HG03280 (cell line): ENCODE measurements at regions not wholly inside any gene's neighbourhood (a gene's known extent, or its start where the extent isn't known, plus 50 kb on each side); places are given as distances from the start of the nearest gene placed in this dataset.

Source experiments
- ATAC-seq: cut with Tn5 transposase; IDR thresholded peaks from one replicate; pipeline ENCODE4 v1.9.1; 2021; ENCODE audit warnings: mild to moderate bottlenecking, moderate library complexity; ENCODE audit not compliant: unreplicated experiment

DNA sequence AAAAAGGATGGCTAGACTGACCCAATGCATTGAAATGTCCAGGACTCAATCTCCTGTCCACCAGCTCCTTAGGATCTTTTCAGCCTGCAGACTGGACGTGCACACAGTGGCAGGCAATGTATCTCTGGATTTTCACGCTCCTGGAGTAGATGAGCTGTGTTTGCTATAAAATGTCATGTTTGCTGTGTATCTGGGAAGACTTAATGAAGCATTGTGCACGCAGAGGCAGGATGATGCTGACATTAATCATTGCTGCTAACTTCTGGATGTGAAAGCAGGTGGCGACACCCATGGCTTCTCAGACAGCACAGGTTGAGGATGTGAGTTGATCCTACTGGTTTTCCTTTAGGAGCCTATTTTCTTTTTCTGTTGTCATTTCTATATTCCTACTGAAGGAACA, 133.1 kb upstream of the PCSK2 start:
- ATAC-seq, result no peak

DNA sequence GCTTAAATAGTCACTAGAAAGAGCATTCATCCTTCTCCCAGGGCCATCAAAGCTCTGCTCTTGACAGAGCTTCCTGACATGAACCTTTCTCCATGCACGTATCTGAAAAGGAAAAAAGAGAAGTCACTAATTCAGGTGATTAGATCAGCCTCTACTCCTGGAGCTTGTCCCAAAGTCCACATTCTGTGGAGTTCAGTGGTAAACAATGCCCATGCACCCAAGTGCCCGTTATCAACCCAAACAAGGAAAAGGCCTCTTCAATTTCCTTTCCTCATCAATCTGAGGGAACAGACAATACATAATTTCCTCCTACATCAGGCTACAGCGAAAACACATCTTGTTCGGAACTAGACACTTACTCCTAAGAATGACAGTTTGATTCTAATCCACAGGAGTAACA, 129.2 kb upstream of the PCSK2 start:
- ATAC-seq, result no peak

DNA sequence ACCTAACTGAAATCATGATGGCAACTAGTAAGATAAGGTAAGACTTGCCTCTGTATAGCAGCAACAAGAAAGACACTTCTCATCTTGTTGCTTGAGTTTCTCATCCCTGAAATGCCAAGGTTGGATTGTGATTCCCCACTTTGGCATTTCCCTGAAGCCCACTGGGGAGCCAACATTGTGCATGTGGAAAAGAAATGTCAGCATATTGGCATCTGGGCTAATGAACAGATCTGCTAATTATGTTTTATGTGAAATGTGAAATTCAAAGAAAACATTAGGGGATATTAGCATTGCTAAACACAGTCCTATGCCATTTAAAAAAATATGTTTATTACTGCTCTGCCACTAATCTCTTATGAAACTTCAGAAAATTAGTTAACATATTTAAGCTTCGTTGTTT, 126.3 kb upstream of the PCSK2 start:
- no peak for ATAC-seq

DNA sequence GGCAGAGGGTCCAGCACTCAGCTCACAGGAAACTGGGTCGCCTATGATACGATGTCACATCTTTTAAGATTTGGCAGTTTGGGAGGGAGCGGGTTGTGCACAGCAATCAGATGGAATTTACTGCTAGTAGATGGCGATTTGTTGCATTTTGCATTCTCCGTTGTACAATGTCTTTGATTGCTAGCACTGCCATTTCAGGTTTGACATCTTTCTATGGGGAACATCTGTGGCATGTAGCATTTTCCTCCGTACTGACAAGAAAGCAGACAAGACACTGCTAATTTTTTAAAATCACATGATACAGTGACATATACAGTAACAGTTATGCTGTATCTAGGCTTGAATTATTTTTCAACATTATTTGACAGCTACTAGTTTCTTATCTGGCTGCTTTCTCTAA, 119.7 kb upstream of the PCSK2 start:
- ATAC-seq, result no peak

DNA sequence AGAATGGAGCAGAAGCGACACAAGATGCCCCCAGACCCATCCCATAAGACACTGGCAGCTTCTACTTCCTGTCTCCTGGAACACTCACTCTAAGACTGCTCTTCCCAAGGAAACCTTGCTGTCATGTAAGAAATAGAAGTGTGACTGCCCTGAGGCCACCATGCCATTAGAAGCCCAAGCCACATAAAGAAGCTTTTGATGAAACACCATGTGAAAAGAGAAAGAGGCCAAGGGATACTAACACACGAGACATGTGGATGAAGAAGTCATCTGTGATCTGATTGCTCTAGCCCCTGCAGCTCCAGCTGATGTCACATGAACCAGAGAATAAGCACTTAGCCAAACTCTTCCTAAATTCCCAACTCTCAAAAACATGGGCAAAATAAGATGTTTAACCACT, 117.9 kb upstream of the PCSK2 start:
- no peak for ATAC-seq

DNA sequence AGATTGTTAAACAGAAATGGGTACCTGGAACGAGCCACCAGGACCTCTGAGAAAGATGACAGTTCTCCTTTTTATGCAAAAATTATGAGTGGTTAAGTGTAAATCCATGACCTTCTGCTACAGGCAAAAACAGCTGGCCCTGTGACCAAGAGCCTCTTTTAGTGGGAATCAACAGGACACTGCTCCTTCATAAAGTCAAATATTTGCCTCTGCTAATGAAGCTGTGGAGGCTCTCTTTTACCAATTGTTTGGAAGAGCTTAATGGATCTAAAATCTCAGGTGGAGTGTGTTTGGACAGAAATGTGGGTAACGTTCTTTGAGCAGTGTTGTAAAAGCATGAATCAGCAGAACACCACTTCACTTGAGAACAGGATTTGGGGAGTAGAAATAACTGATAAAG, 117.5 kb upstream of the PCSK2 start:
- ATAC-seq, result no peak

DNA sequence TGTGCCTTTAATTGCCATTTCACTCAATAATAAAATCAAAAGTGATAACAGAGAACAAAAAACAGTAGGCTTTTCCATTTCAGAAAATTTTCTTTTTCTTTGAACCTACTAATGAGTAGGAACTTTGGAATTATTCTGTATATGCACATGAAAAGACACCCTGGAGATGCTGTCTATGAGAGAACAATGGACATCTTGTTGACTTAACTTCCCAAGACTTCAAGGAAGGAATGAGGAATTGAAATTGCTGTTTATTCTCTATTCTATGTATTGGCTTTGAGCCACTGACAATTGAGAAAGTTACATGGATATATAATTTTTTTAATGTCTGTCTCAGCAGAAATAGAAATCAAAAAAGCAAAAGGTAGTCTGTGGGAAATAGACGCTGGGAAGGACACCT, 98.6 kb upstream of the PCSK2 start:
- no peak for ATAC-seq

DNA sequence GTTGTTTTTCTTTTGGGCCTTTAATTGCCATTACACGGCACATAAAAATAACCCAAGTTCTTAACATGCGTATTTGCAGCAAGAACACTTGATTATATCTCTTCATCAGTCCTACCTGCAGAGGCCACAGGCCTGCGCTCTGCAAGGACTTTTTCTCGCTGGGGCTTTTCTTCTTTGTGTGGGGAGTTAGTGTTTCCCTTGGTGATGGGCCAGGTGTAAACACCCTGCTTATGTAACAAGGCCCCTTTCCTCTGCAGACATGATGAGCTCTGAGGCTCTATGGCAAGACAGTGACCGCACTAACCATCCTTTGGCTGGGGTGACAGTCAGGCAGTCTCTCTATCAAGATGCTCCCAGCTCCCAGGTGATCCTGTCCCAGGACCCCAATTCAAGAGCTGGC, 97.8 kb upstream of the PCSK2 start:
- ATAC-seq, result no peak

DNA sequence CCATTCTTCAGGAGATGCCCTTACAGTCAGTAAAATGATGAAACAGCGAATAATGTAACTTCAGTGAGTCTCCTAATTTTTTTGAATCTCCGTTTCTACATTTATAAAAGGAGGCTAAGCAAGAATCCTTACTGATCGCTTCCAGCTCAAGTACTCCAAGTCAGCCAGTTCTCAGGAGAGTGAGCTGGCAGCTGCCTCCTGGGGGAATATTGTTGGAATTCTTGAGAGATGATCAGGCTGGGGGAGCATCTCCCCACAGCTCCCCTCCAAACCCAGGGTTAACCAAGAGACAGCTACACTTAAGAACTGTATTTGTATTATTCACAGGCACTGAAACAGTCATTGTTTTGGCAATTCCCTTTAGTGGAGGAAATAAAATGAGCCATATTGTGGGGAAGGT, 89.1 kb upstream of the PCSK2 start:
- no peak for ATAC-seq

DNA sequence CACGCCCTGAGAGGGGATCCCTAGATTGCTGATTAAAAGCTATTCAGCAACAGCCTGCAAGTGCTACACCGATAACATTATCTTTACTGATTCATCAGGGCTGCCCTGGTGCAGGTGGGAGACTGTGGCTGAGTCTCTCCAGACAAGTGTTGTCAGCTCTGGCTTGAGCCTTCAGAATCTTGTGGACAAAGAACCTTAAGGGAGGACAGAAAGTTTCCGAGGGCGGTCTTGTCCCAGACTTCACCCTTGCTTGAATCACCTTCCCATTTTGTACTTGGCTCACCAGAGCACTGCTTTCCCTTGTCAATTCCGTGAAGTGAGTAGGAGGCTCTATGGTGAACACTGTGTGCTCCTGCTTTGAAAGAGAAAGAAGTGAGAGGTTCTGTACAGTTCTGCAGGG, 88.6 kb upstream of the PCSK2 start:
- ATAC-seq, result no peak

DNA sequence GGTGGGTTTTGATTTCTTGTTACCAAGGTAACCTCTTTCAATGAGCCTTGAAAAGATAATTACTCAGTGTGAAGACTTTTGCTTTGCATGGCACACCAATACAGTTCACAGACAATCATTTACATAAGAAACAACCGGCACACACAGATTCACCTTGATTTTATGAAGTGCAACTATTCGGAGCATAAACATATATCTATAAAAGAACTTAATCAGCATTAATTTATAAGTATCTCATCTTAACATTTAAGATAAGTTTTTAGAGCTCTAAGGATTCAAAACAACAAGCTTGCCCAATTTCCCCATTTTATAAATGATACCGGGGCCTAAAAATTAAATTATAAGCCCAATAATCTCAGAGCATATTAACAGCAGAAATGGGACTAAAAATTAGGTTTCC, 85.9 kb upstream of the PCSK2 start:
- no peak for ATAC-seq

DNA sequence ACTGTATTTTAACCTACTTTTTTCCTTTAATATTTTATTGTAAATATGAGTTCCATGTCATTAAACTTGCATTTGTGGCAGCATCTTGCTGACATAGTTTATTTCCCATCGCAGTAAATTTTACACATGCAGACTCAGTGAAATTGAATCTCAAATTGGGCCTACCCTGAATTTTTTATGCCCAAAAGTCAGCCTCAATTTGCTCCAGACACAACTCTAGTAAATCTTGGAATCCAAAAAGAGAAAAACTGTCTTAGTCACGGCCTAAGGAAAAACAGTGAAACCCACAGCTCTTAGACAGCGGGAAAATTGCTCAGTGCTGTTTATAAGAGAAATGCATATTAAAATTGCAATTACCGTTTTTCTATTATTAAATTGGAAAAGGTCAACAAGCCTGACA, 85.3 kb upstream of the PCSK2 start:
- ATAC-seq, result no peak

DNA sequence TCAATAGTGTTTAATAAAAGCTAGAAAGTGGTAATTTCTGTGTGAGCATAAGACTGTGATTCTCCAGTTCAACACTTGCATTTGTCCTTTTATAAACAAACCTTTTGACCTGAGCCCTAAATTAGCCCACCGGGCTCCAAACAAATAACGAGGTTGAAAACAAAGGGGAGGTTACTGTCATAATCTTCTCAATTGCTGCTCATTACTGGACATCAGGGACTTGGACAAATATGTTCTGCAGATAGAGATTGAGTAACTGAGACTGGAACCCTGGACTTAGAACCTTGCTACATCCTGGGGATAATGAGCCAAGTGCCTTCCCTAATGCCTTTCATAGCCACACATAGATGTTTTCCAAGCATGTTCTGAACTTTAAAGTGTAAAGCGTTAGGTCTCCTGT, 84.2 kb upstream of the PCSK2 start:
- no peak for ATAC-seq

DNA sequence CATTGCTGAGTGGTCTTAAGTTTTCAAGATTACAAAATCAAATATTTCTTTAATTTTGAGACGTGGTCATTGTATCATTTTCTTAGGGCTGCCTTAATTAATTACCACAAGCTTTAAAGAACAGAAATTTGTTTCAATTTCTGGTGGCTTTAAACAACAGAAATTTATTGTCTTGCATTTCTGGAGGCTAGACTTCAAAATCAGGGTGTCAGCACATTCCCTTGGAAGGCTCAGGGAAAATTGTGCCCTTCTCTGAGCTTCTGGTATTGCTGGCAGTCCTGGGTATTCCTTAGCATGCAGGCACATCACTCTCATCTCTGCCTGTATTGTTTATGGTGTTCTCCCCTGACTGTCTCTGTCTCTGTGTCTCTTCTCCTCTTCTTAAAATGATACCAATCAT, 76.0 kb upstream of the PCSK2 start:
- no peak for ATAC-seq

DNA sequence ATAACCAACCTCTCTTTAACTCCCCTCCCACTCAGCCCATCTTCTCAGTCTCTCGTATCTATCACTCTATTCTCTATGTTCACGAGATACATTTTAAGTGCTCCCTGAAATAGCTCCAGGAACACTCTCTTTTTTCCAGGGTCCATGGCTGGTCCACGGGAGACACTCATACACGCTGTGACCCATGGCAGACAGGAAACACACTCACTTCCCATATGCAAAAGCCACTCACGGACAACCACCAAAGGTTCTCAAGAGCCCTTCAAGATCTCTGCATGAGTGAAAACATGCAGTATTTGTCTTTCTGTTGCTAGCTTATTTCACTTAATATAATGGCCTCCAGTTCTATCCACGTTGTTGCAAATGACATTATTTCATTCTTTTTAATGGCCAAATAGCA, 71.4 kb upstream of the PCSK2 start:
- no peak for ATAC-seq

DNA sequence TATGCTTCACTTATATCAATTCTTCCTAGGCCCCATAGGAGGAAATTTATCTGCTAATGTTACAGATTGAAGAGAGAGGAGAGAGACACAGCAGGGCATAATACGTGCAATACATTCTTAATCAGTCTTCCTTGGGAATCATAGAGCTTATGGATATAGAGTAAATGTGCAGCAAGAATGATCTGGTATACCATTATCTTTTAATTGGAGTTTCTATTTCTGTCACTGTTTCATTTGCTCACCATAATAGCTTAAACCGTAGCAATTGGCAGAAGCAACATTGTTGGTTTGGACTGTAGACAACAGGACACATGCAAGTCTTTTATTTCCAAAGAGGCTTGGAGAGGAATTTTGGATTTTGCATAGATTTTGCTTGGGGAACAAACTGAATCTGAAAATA, 68.1 kb upstream of the PCSK2 start:
- ATAC-seq, result no peak

DNA sequence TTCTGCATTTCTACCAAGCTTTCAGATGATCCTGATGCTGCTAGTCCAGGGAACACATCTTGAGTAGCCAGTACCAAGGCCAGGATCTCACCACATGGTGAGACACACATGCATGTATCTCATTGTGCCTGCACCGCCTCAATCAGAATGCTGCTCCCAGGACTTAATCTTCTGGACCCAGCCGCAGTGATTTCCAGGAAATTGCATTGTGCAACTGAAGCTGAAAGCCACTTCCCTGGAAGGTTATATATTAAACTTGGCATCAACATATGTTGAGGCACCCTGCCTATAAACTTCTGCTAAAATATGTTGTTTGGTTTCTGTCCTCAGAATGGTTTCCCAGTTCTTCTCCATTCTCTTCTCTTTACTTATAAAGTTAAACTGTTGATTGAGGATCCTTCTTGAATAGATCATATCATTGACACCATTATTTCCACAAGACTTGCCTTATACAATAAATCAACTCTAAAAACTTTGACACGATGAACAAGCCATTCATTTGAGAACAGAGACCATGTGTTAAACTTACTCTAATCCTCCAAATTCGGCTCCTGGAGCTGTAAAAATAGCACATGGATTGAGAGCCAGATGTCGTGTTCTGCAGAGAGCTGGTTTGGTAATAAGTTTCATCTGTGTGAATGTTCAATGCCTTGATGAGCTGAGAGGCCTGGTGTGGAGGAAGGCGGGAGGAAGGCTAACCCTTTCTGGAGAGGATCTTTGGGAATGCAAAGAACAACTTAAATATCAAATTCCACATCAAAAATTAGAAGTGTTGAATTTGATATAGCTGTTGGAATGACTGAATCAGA, 65.0 kb upstream of the PCSK2 start:
- no peak for ATAC-seq

DNA sequence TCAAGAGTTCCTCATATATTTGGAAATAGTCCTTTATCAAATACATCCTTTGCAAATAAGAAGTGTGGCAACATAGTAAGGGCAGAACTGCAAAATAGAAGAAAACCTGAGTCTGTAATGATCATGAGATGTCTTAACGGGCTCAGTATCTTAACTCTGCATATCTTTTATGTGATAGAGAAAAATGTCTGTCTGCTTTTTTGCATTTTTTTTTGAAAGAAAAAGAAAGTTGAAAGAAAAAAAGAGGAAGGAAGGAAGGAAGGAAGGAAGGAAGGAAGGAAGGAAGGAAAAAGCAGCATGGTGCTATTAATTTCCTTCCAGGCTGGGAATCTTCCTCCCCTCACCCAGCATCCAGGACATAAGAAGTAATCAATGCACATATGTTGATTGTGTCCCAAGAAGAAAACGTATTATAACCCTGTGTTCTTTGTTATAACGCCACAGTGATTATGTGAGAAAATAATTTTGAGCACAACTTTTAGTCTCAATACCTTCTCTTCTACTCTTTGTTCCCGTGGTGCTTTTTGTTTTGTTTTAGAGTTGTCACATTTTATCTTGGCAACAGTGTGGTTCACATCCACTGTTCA, 58.7 kb upstream of the PCSK2 start:
- ATAC-seq, result no peak

DNA sequence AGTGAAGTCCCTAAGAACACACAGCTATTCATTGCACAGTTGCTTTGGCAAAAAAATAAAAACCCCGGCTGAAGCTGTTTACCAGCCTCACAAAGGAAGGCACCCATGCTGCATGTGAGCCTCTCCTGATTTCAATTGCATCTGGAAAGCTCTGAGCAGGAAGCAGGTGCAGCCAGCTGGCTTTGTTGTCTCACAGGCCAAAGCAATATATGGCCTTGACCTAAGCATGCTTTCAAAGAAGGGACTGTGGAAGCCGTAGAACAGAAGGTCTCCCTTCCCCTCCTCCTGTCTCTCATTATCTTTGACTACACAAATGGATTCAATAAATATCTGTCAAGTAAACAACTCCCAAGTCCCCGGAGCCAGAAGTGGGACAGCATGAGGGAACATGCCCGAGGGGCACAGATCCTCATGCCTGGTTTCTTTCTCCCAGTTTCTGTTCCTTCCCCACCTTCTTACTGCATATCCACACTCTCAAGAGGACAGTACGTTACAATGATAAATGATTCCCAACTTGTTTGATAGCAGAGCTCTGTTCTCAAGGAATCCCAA, 57.2 kb upstream of the PCSK2 start:
- no peak for ATAC-seq

DNA sequence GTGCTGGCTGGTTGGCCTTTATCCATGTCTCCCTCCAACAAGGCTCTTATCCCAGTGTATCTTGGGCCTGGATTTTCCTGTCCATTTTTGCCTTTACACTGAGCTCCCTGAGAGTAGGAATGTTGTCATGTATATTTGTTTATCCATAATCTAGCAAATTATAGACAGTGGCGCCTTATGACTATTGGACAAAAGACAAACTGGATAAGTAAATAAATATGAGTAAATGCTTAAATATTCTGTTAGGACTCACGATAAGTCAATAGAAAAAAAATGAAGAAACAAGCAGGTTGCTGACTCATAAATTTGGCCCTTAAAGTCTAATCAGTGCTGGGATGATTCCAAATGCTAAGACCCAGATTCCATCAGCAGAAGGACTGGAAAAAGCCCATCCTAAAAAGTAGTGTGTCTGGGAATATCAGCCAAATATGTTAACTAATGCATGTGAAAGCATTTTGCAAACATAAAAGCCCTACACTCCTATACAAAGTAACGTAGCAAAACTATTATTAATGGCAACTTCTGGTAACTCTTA, 55.0 kb upstream of the PCSK2 start:
- ATAC-seq, result no peak

DNA sequence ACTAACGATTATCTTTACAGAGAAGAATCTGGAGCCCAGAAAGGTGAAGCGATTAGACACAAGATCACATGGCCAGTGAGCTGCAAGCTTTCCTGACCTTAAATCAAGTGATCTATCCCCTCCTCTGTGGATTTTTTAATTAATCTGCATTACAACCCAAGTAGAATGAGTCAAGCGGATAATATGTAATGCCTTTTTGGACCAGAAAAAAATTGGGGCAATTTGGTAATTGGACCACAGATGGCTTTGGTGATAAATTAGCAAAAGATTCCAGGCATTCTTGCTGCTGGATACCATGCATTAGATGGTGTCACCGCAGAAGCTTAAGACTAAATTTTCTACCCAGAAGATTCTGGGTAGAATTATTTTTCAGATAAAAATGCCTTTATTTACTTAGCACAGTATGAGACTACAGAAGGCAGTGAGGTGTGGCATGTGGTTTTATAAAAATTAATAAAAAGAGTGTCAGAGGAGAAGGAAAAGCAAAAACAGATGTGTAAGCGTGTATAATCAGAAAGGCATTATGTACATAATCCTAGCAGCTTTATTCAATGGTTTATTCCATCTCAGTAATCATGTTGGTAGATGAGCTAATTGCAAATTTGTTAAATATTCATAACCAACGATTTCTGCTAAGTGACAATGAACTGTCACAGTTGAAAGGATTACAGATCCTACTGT, 53.9 kb upstream of the PCSK2 start:
- no peak for ATAC-seq
